Sigmoid colon (tissue), 6 donors: ENCODE measurements at regions not wholly inside any gene's neighbourhood (a gene's known extent, or its start where the extent isn't known, plus 50 kb on each side); places are given as distances from the start of the nearest gene placed in this dataset.
"Not testable (repeated sequence)": the region's sequence is repeated elsewhere in the genome, so short reads cannot be mapped to it uniquely, and the experiment has no call there.

ENCODE experiments used
- DNase-seq: peaks from one replicate; pipeline ENCODE4 v3.0.0-alpha.2; 2019
- H3K27ac ChIP-seq, 4 donors: fragments of 200-600 bp; sonication (generic); one replicate each; pipeline ENCODE4 v1.5.1; 2016 to 2019; ENCODE audit warnings: mild to moderate bottlenecking in 1 of 4
- H3K27me3 ChIP-seq, 3 donors: fragments of 200-600 bp; sonication (generic); one replicate each; pipeline ENCODE4 v1.5.1; 2019; ENCODE audit warnings: mild to moderate bottlenecking in 1 of 3
- H3K36me3 ChIP-seq, 4 donors: fragments of 200-600 bp; sonication (generic); one replicate each; pipeline ENCODE4 v1.5.1; 2016 to 2019
- H3K4me1 ChIP-seq, 4 donors: fragments of 200-600 bp; sonication (generic); one replicate each; pipeline ENCODE4 v1.5.1; 2017 to 2019
- H3K4me3 ChIP-seq, 4 donors: fragments of 200-600 bp; sonication (generic); one replicate each; pipeline ENCODE4 v1.5.1; 2017 to 2019; ENCODE audit warnings: mild to moderate bottlenecking in 2 of 4, moderate library complexity in 1 of 4
- H3K9me3 ChIP-seq, 4 donors: fragments of 200-600 bp in 3 of 4; sonication (generic) in 3 of 4; one replicate each; pipeline versions ENCODE4 v1.5.1 to v1.6.1; 2013 to 2019
- CTCF ChIP-seq, 4 experiments: fragments of 450-650 bp in 3 of 4; fragments of 200-600 bp in 1 of 4; IDR thresholded peaks; one replicate each; pipeline ENCODE4 v1.5.1; 2016 to 2019; ENCODE audit warnings: antibody characterized with exemption in 4 of 4, mild to moderate bottlenecking in 3 of 4, moderate library complexity in 2 of 4
- EP300 ChIP-seq, 4 donors: sonication (generic); formaldehyde crosslinking; IDR thresholded peaks; one replicate each; pipeline ENCODE4 v1.6.1; 2017; ENCODE audit warnings: antibody characterized with exemption in 4 of 4
- POLR2A ChIP-seq, 2 donors: fragments of 450-650 bp; IDR thresholded peaks; one replicate each; pipeline ENCODE4 v1.6.1; 2016; ENCODE audit warnings: antibody characterized with exemption in 2 of 2, mild to moderate bottlenecking in 2 of 2, moderate library complexity in 2 of 2
- POLR2AphosphoS5 ChIP-seq, 4 donors: sonication (generic); formaldehyde crosslinking; IDR thresholded peaks; one replicate each; pipeline ENCODE4 v1.6.1; 2017; ENCODE audit warnings: antibody characterized with exemption in 4 of 4
- WGBS, 2 donors: extraction: QIAGEN DNeasy Blood & Tissue Kit; methylation state at CpG; one replicate each; pipeline ENCODE4 v1.1.7; 2013; 5-methylcytosine and 5-hydroxymethylcytosine counted together
- intact Hi-C: fragments of 100-400 bp; cut with DNase I; formaldehyde crosslinking; loops from one replicate; pipeline ENCODE4 v1.15.1; 2023
- donor health status: healthy with polysubstance abuse.
- donor health status: healthy.

- no peak for DNase-seq
- intact Hi-C loops, result no loop called here
These were observed 110.8 kb upstream of the SALL1 start for GRCh38 chr16:51261919-51262318.

GRCh38 chr16:51255349-51255972 is 104.4 kb upstream of the SALL1 start:
- peak; percentile 28 for DNase-seq
- no peak overlapping the region for H3K27ac ChIP-seq
- 66 to 71% methylated on average over 3 of the region's 3 CpGs for WGBS, 2 donors
- H3K9me3 ChIP-seq, result peaks cover 0 to 6% (median 3%) of the 10 kb centered on the region in 4 donors
- no peak overlapping the region for H3K4me3 ChIP-seq
- H3K36me3 ChIP-seq, result no peaks in the 10 kb centered on the region
- intact Hi-C loops, result no loop called here
- H3K27me3 ChIP-seq, result no peaks in the 10 kb centered on the region
- H3K4me1 ChIP-seq, result no peaks in the 10 kb centered on the region
- TF ChIP-seq EP300 (IDR thresholded peaks at IDR 0.05) (no peak), CTCF (IDR thresholded peaks at IDR 0.05) (no peak), POLR2AphosphoS5 (IDR thresholded peaks at IDR 0.05) (no peak), POLR2A (IDR thresholded peaks at IDR 0.05) (no peak)

More at GRCh38 chr16:51261919-51262318, 110.8 kb upstream of the SALL1 start:
- TF ChIP-seq CTCF (IDR thresholded peaks at IDR 0.05) (no peak), POLR2AphosphoS5 (IDR thresholded peaks at IDR 0.05) (no peak), POLR2A (IDR thresholded peaks at IDR 0.05) (no peak)
- no peaks in the 10 kb centered on the region for H3K4me1 ChIP-seq
- H3K27me3 ChIP-seq, result no peaks in the 10 kb centered on the region
- no peaks in the 10 kb centered on the region for H3K36me3 ChIP-seq
- no peak overlapping the region for H3K4me3 ChIP-seq
- WGBS, 2 donors, result 89 to 97% methylated on average over 1 of the region's 1 CpG
- no peak overlapping the region for H3K27ac ChIP-seq
- peaks cover 0 to 2% (median 0%) of the 10 kb centered on the region in 4 donors for H3K9me3 ChIP-seq

GRCh38 chr16:51254390-51254789 is 103.3 kb upstream of the SALL1 start:
- WGBS, 2 donors, result 94% methylated on average over 7 of the region's 7 CpGs
- H3K27ac ChIP-seq, H3K27me3 ChIP-seq, intact Hi-C loops, H3K4me1 ChIP-seq, H3K36me3 ChIP-seq, H3K9me3 ChIP-seq, H3K4me3 ChIP-seq: not testable (repeated sequence)
- peak; percentile 29 for DNase-seq

- DNase-seq, result peak; percentile 4
- H3K9me3 ChIP-seq, result no peaks in the 10 kb centered on the region
- TF ChIP-seq CTCF (IDR thresholded peaks at IDR 0.05) (no peak), EP300 (IDR thresholded peaks at IDR 0.05) (no peak), POLR2A (IDR thresholded peaks at IDR 0.05) (no peak), POLR2AphosphoS5 (IDR thresholded peaks at IDR 0.05) (no peak)
- H3K4me1 ChIP-seq, result no peaks in the 10 kb centered on the region
- no peaks in the 10 kb centered on the region for H3K36me3 ChIP-seq
- no peak overlapping the region for H3K27ac ChIP-seq
- H3K4me3 ChIP-seq, result no peak overlapping the region
- intact Hi-C loops, result no loop called here
- 76 to 83% methylated on average over 3 of the region's 3 CpGs for WGBS, 2 donors
- H3K27me3 ChIP-seq, result no peaks in the 10 kb centered on the region
These were observed 97.1 kb upstream of the SALL1 start for GRCh38 chr16:51248217-51248616.

GRCh38 chr16:51245658-51245995 is 94.6 kb upstream of the SALL1 start:
- Histone ChIP-seq H3K4me1 (no peaks in the 10 kb centered on the region), H3K9me3 (no peaks in the 10 kb centered on the region), H3K36me3 (no peaks in the 10 kb centered on the region), H3K27ac (no peak overlapping the region), H3K27me3 (no peaks in the 10 kb centered on the region), H3K4me3 (no peak overlapping the region)
- no peak for TF ChIP-seq POLR2A (IDR thresholded peaks at IDR 0.05)
- TF ChIP-seq CTCF (IDR thresholded peaks at IDR 0.05), result no peak
- TF ChIP-seq POLR2AphosphoS5 (IDR thresholded peaks at IDR 0.05), result no peak
- TF ChIP-seq EP300 (IDR thresholded peaks at IDR 0.05), result no peak
- WGBS, 2 donors, result 59 to 84% methylated on average over 3 of the region's 3 CpGs
- intact Hi-C loops, result no loop called here
- no peak for DNase-seq
